GM12875 (cell line): ENCODE measurements at regions not wholly inside any gene's neighbourhood (a gene's known extent, or its start where the extent isn't known, plus 50 kb on each side); places are given as distances from the start of the nearest gene placed in this dataset.

ENCODE experiments used
- H3K4me3 ChIP-seq: one replicate; pipeline ENCODE4 v1.5.1; 2011; ENCODE audit warnings: low read depth, low read length, control low read depth
- CTCF ChIP-seq: IDR thresholded peaks from 2 replicates; pipeline ENCODE4 v1.5.1; 2011; ENCODE audit warnings: low read depth, mild to moderate bottlenecking, control low read depth, inconsistent platforms, low read length, moderate library complexity, borderline replicate concordance; ENCODE audit not compliant: insufficient read depth

GRCh38 chr12:131493068-131493826, 217.6 kb upstream of the SFSWAP start:
- TF ChIP-seq CTCF, result no peak
- no peak overlapping the region for H3K4me3 ChIP-seq

- no peak overlapping the region for H3K4me3 ChIP-seq
- no peak for TF ChIP-seq CTCF
These were observed 216.7 kb upstream of the SFSWAP start for GRCh38 chr12:131494216-131494615.

GRCh38 chr12:131494741-131495524, 216.0 kb upstream of the SFSWAP start:
- H3K4me3 ChIP-seq, result no peak overlapping the region
- TF ChIP-seq CTCF, result no peak

GRCh38 chr12:131497966-131498365, 212.9 kb upstream of the SFSWAP start:
- TF ChIP-seq CTCF, result no peak
- H3K4me3 ChIP-seq, result no peak overlapping the region

- no peak overlapping the region for H3K4me3 ChIP-seq
- TF ChIP-seq CTCF, result no peak
These were observed 211.6 kb upstream of the SFSWAP start for GRCh38 chr12:131499160-131499863.

- TF ChIP-seq CTCF, result no peak
- H3K4me3 ChIP-seq, result no peak overlapping the region
These were observed 211.1 kb upstream of the SFSWAP start for GRCh38 chr12:131499864-131500190.

- H3K4me3 ChIP-seq, result no peak overlapping the region
- TF ChIP-seq CTCF, result no peak
These were observed 210.3 kb upstream of the SFSWAP start for GRCh38 chr12:131500564-131500963.
